ENCODE measurements at regions not wholly inside any gene's neighbourhood (a gene's known extent, or its start where the extent isn't known, plus 50 kb on each side); places are given as distances from the start of the nearest gene placed in this dataset.

DNA sequence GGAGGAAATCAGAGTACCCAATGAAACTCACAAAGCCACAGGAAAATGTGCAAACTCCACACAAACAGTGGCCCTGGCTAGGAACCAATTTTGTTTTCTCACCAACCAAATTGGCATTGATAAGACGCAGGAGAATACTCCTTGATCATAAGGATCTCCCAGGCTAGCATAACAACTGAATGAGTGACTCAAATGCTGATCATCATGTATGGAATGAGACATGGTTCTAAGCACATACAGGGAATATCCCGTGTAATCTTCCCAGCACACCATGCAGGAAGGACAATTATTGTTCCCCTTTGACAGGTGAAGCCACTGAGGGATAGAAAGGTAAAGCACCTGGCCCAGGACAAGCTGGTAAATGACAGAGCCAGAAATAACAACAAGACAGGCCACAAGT, 180.0 kb upstream of the DUSP10 start:
- TF ChIP-seq EP300 (IDR thresholded peaks at IDR 0.05) (no peak), POLR2AphosphoS5 (IDR thresholded peaks at IDR 0.05) (no peak), POLR2A (IDR thresholded peaks at IDR 0.05) (no peak)

Measured in stomach (tissue), 4 donors.